Right atrium auricular region (tissue), 2 donors: ENCODE measurements at regions not wholly inside any gene's neighbourhood (a gene's known extent, or its start where the extent isn't known, plus 50 kb on each side); places are given as distances from the start of the nearest gene placed in this dataset.
"Not testable (repeated sequence)": the region's sequence is repeated elsewhere in the genome, so short reads cannot be mapped to it uniquely, and the experiment has no call there.

Experiments used
- DNase-seq: peaks from one replicate; pipeline ENCODE4 v3.0.0-alpha.2; 2019; ENCODE audit warnings: low spot score
- H3K27ac ChIP-seq, 2 donors: fragments of 200-600 bp; sonication (generic); 1 replicate in 1 of 2; 2 replicates in 1 of 2; pipeline ENCODE4 v1.5.1; 2016 to 2019
- H3K27me3 ChIP-seq, 2 donors: fragments of 200-600 bp; sonication (generic); one replicate each; pipeline versions ENCODE4 v1.5.1 to v1.6.0; 2017 to 2019
- H3K36me3 ChIP-seq: fragments of 200-600 bp; sonication (generic); one replicate; pipeline ENCODE4 v1.5.1; 2016
- H3K4me1 ChIP-seq, 2 donors: fragments of 200-600 bp; sonication (generic); one replicate each; pipeline versions ENCODE4 v1.5.1 to v1.6.0; 2017 to 2019
- H3K4me3 ChIP-seq, 2 donors: fragments of 200-600 bp; sonication (generic); 1 replicate in 1 of 2; 2 replicates in 1 of 2; pipeline ENCODE4 v1.5.1; 2017 to 2019; ENCODE audit warnings: mild to moderate bottlenecking in 1 of 2, moderate library complexity in 1 of 2
- H3K9me3 ChIP-seq, 2 donors: fragments of 200-600 bp; sonication (generic); one replicate each; pipeline ENCODE4 v1.5.1; 2019
- CTCF ChIP-seq, 2 donors: fragments of 200-600 bp; sonication (generic); IDR thresholded peaks; one replicate each; pipeline ENCODE4 v1.5.1; 2019; ENCODE audit warnings: antibody characterized with exemption in 2 of 2

GRCh38 chr16:26818393-26818792 is 248.3 kb upstream of the C16orf82 start:
- TF ChIP-seq CTCF (IDR thresholded peaks at IDR 0.05), result no peak
- no peaks in the 10 kb centered on the region for H3K9me3 ChIP-seq
- no peaks in the 10 kb centered on the region for H3K36me3 ChIP-seq
- H3K4me1 ChIP-seq, result no peaks in the 10 kb centered on the region
- H3K27me3 ChIP-seq, result no peaks in the 10 kb centered on the region
- H3K27ac ChIP-seq, result no peak overlapping the region
- no peak overlapping the region for H3K4me3 ChIP-seq
- no peak for DNase-seq

GRCh38 chr16:26824469-26824868 is 242.3 kb upstream of the C16orf82 start:
- Histone ChIP-seq H3K4me1 (no peaks in the 10 kb centered on the region), H3K36me3 (no peaks in the 10 kb centered on the region), H3K9me3 (no peaks in the 10 kb centered on the region), H3K27me3 (no peaks in the 10 kb centered on the region), H3K4me3 (no peak overlapping the region), H3K27ac (no peak overlapping the region)
- TF ChIP-seq CTCF (IDR thresholded peaks at IDR 0.05), result no peak
- DNase-seq, result no peak

- DNase-seq, result no peak
- TF ChIP-seq CTCF (IDR thresholded peaks at IDR 0.05), result no peak
- Histone ChIP-seq H3K9me3 (no peaks in the 10 kb centered on the region), H3K36me3 (no peaks in the 10 kb centered on the region), H3K27me3 (no peaks in the 10 kb centered on the region), H3K4me3 (no peak overlapping the region), H3K27ac (no peak overlapping the region), H3K4me1 (no peaks in the 10 kb centered on the region)
Observed at GRCh38 chr16:26826500-26826899, 240.2 kb upstream of the C16orf82 start.

GRCh38 chr16:26827386-26827785 is 239.3 kb upstream of the C16orf82 start:
- Histone ChIP-seq H3K9me3 (no peaks in the 10 kb centered on the region), H3K27ac (no peak overlapping the region), H3K36me3 (no peaks in the 10 kb centered on the region), H3K4me1 (no peaks in the 10 kb centered on the region), H3K4me3 (no peak overlapping the region), H3K27me3 (no peaks in the 10 kb centered on the region)
- no peak for DNase-seq
- TF ChIP-seq CTCF (IDR thresholded peaks at IDR 0.05), result no peak

- no peak for TF ChIP-seq CTCF (IDR thresholded peaks at IDR 0.05)
- Histone ChIP-seq H3K36me3 (no peaks in the 10 kb centered on the region), H3K27me3 (no peaks in the 10 kb centered on the region), H3K4me1 (no peaks in the 10 kb centered on the region), H3K27ac (no peak overlapping the region), H3K4me3 (no peak overlapping the region), H3K9me3 (peaks cover 0 to 10% of the 10 kb centered on the region in 2 donors)
- DNase-seq, result no peak
Observed at GRCh38 chr16:26830428-26831127, 236.1 kb upstream of the C16orf82 start.

- H3K4me3 ChIP-seq, H3K36me3 ChIP-seq, H3K4me1 ChIP-seq, H3K27me3 ChIP-seq, H3K27ac ChIP-seq: not testable (repeated sequence)
- peak; percentile 26 for DNase-seq
- H3K9me3 ChIP-seq, result peaks cover 0 to 10% of the 10 kb centered on the region in 2 donors
Observed at GRCh38 chr16:26836114-26836513, 230.6 kb upstream of the C16orf82 start.
